C4-2B (cell line): ENCODE measurements at regions not wholly inside any gene's neighbourhood (a gene's known extent, or its start where the extent isn't known, plus 50 kb on each side); places are given as distances from the start of the nearest gene placed in this dataset.

Source experiments
- H3K27ac ChIP-seq: fragments of 450-650 bp; 2 replicates; pipeline ENCODE4 v1.5.1; 2017
- CTCF ChIP-seq: fragments of 450-650 bp; conservative IDR thresholded peaks from 2 replicates; pipeline ENCODE4 v1.5.1; 2017; ENCODE audit warnings: mild to moderate bottlenecking
- ZFX ChIP-seq: fragments of 450-650 bp; IDR thresholded peaks from 2 replicates; pipeline ENCODE4 v1.6.1; 2017

- TF ChIP-seq ZFX (no peak), CTCF (no peak)
- no peak overlapping the region for H3K27ac ChIP-seq
These were observed 1252.6 kb upstream of the CITED2 start for GRCh38 chr6:140627002-140627401.

GRCh38 chr6:140623498-140623897 is 1249.0 kb upstream of the CITED2 start:
- no peak for TF ChIP-seq ZFX
- no peak for TF ChIP-seq CTCF
- no peak overlapping the region for H3K27ac ChIP-seq

- H3K27ac ChIP-seq = no peak overlapping the region
- no peak for TF ChIP-seq ZFX
- no peak for TF ChIP-seq CTCF
These were observed 1246.0 kb upstream of the CITED2 start for GRCh38 chr6:140620496-140620895.

- no peak overlapping the region for H3K27ac ChIP-seq
- TF ChIP-seq ZFX (no peak), CTCF (no peak)
These were observed 1235.5 kb upstream of the CITED2 start for GRCh38 chr6:140609956-140610355.

GRCh38 chr6:140609321-140609720 is 1234.9 kb upstream of the CITED2 start:
- no peak overlapping the region for H3K27ac ChIP-seq

GRCh38 chr6:140604786-140605185 is 1230.3 kb upstream of the CITED2 start:
- no peak for TF ChIP-seq ZFX
- TF ChIP-seq CTCF = no peak
- no peak overlapping the region for H3K27ac ChIP-seq

More at GRCh38 chr6:140609321-140609720, 1234.9 kb upstream of the CITED2 start:
- TF ChIP-seq CTCF = no peak

GRCh38 chr6:140602431-140603248 is 1228.2 kb upstream of the CITED2 start:
- TF ChIP-seq CTCF = no peak
- no peak for TF ChIP-seq ZFX
- H3K27ac ChIP-seq = no peak overlapping the region
